ENCODE measurements at regions not wholly inside any gene's neighbourhood (a gene's known extent, or its start where the extent isn't known, plus 50 kb on each side); places are given as distances from the start of the nearest gene placed in this dataset.

DNA sequence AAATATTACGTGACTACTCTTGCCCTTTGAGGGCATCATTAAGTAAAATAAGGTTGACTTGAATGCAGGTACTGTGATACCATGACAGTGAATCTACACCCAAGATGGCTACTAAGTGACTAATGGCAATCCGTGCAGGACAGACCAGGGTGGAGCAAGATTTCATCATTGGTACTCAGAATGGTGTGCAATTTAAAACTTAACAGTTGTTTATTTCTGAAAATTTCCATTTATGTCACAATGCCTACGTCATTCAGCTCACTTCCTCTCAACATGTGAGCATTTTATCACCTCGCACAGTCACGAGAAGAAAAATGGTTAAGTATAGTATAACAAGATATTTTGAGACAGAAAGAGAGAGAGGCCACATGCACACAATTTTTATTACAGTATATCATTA, 50.3 kb upstream of the MET start:
- intact Hi-C loops (cut with DNase I), result no loop called here
- WGBS, 2 donors, result 85% methylated on average over 5 of the region's 5 CpGs

More for the DNA sequence above, 50.3 kb upstream of the MET start:
- H3K36me3 ChIP-seq, result no peaks in the 10 kb centered on the region
- TF ChIP-seq EP300 (IDR thresholded peaks at IDR 0.05) (no peak), POLR2AphosphoS5 (IDR thresholded peaks at IDR 0.05) (no peak), POLR2A (IDR thresholded peaks at IDR 0.05) (no peak)
- TF ChIP-seq, protein P1, sequence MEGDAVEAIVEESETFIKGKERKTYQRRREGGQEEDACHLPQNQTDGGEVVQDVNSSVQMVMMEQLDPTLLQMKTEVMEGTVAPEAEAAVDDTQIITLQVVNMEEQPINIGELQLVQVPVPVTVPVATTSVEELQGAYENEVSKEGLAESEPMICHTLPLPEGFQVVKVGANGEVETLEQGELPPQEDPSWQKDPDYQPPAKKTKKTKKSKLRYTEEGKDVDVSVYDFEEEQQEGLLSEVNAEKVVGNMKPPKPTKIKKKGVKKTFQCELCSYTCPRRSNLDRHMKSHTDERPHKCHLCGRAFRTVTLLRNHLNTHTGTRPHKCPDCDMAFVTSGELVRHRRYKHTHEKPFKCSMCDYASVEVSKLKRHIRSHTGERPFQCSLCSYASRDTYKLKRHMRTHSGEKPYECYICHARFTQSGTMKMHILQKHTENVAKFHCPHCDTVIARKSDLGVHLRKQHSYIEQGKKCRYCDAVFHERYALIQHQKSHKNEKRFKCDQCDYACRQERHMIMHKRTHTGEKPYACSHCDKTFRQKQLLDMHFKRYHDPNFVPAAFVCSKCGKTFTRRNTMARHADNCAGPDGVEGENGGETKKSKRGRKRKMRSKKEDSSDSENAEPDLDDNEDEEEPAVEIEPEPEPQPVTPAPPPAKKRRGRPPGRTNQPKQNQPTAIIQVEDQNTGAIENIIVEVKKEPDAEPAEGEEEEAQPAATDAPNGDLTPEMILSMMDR (IDR thresholded peaks at IDR 0.05), result no peak
- H3K27ac ChIP-seq, result no peak overlapping the region
- H3K4me3 ChIP-seq, result no peak overlapping the region
- H3K27me3 ChIP-seq, result no peaks in the 10 kb centered on the region
- no peaks in the 10 kb centered on the region for H3K4me1 ChIP-seq
- H3K9me3 ChIP-seq, result peaks cover 0 to 3% (median 2%) of the 10 kb centered on the region in 4 donors
- no peak for DNase-seq
